ENCODE measurements at regions not wholly inside any gene's neighbourhood (a gene's known extent, or its start where the extent isn't known, plus 50 kb on each side); places are given as distances from the start of the nearest gene placed in this dataset.

DNA sequence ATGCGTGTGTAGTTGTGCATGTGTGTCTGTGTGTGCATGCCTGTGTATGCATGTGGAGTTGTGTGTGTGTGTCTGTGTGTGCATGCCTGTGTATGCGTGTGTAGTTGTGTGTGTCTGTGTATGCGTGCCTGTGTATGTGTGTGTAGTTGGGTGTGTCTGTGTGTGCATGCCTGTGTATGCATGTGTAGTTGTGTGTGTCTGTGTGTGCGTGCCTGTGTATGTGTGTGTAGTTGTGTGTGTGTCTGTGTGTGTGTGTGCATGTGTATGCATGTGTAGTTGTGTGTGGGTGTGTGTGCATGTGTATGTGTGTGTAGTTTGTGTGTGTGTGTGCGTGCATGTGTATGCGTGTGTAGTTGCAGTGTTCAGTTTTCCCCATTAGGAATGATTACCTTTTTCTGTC is 162.0 kb downstream of the URB2 start:
- ChIA-PET POLR2A (no interaction called here), CTCF (no interaction called here)
- Histone ChIP-seq H3K36me3 (replicated peaks in 1 of 2; ENCODE audit: control insufficient read depth in 1 of 2, insufficient read depth in 2 of 2, low read length in 1 of 2) (no peaks in the 10 kb centered on the region), H3F3A (replicated peaks; ENCODE audit: insufficient read depth) (no peaks in the 10 kb centered on the region), H3K9ac (no peak overlapping the region), H3K9me2 (no peaks in the 10 kb centered on the region), H3K27ac (ENCODE audit: low read depth in 2 of 2, low read length in 1 of 2) (no peak overlapping the region), H4K20me1 (ENCODE audit: insufficient read depth) (no peaks in the 10 kb centered on the region), H3K79me2 (ENCODE audit: insufficient read depth) (no peaks in the 10 kb centered on the region), H3K4me3 (ENCODE audit: low read depth in 2 of 2, low read length in 1 of 2) (no peak overlapping the region), H3K4me2 (no peak overlapping the region), H2AFZ (ENCODE audit: low read depth) (no peak overlapping the region), H3K4me1 (ENCODE audit: control insufficient read depth in 1 of 2, insufficient read depth in 2 of 2, low read depth in 1 of 2, low read length in 1 of 2) (no peaks in the 10 kb centered on the region), H3K27me3 (ENCODE audit: insufficient read depth) (no peaks in the 10 kb centered on the region), H3K9me3 (no peaks in the 10 kb centered on the region)
- 72% methylated on average over 6 of the region's 6 CpGs for WGBS (ENCODE audit: low lambda C conversion rate)
- TF ChIP-seq FOXM1 (IDR thresholded peaks at IDR 0.05; ENCODE audit: low read depth) (no peak), SMC3 (IDR thresholded peaks at IDR 0.05; ENCODE audit: low read depth, low read length) (no peak), YY1 (IDR thresholded peaks at IDR 0.05; ENCODE audit: low read depth) (no peak), NFIC (IDR thresholded peaks at IDR 0.05; ENCODE audit: borderline replicate concordance) (no peak), GATA2 (CRISPR knock-in tag; IDR thresholded peaks at IDR 0.05) (no peak), GABPA (IDR thresholded peaks at IDR 0.05; ENCODE audit: low read depth) (no peak), FOSL2 (IDR thresholded peaks at IDR 0.05; ENCODE audit: borderline replicate concordance, low read depth) (no peak), NRF1 (IDR thresholded peaks at IDR 0.05; ENCODE audit: low read depth, low read length) (no peak), TAF1 (IDR thresholded peaks at IDR 0.05; ENCODE audit: borderline replicate concordance, low read depth, low read length) (no peak)
- TF ChIP-seq, protein P1, sequence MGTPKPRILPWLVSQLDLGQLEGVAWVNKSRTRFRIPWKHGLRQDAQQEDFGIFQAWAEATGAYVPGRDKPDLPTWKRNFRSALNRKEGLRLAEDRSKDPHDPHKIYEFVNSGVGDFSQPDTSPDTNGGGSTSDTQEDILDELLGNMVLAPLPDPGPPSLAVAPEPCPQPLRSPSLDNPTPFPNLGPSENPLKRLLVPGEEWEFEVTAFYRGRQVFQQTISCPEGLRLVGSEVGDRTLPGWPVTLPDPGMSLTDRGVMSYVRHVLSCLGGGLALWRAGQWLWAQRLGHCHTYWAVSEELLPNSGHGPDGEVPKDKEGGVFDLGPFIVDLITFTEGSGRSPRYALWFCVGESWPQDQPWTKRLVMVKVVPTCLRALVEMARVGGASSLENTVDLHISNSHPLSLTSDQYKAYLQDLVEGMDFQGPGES (IDR thresholded peaks at IDR 0.05; ENCODE audit: low read depth, low read length): no peak
- TF ChIP-seq, protein P2, sequence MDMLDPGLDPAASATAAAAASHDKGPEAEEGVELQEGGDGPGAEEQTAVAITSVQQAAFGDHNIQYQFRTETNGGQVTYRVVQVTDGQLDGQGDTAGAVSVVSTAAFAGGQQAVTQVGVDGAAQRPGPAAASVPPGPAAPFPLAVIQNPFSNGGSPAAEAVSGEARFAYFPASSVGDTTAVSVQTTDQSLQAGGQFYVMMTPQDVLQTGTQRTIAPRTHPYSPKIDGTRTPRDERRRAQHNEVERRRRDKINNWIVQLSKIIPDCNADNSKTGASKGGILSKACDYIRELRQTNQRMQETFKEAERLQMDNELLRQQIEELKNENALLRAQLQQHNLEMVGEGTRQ (IDR thresholded peaks at IDR 0.05; ENCODE audit: borderline replicate concordance, low read depth, low read length): no peak
- TF ChIP-seq, protein P3, sequence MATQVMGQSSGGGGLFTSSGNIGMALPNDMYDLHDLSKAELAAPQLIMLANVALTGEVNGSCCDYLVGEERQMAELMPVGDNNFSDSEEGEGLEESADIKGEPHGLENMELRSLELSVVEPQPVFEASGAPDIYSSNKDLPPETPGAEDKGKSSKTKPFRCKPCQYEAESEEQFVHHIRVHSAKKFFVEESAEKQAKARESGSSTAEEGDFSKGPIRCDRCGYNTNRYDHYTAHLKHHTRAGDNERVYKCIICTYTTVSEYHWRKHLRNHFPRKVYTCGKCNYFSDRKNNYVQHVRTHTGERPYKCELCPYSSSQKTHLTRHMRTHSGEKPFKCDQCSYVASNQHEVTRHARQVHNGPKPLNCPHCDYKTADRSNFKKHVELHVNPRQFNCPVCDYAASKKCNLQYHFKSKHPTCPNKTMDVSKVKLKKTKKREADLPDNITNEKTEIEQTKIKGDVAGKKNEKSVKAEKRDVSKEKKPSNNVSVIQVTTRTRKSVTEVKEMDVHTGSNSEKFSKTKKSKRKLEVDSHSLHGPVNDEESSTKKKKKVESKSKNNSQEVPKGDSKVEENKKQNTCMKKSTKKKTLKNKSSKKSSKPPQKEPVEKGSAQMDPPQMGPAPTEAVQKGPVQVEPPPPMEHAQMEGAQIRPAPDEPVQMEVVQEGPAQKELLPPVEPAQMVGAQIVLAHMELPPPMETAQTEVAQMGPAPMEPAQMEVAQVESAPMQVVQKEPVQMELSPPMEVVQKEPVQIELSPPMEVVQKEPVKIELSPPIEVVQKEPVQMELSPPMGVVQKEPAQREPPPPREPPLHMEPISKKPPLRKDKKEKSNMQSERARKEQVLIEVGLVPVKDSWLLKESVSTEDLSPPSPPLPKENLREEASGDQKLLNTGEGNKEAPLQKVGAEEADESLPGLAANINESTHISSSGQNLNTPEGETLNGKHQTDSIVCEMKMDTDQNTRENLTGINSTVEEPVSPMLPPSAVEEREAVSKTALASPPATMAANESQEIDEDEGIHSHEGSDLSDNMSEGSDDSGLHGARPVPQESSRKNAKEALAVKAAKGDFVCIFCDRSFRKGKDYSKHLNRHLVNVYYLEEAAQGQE (IDR thresholded peaks at IDR 0.05; ENCODE audit: low read depth, low read length): no peak
- TF ChIP-seq, protein P4, sequence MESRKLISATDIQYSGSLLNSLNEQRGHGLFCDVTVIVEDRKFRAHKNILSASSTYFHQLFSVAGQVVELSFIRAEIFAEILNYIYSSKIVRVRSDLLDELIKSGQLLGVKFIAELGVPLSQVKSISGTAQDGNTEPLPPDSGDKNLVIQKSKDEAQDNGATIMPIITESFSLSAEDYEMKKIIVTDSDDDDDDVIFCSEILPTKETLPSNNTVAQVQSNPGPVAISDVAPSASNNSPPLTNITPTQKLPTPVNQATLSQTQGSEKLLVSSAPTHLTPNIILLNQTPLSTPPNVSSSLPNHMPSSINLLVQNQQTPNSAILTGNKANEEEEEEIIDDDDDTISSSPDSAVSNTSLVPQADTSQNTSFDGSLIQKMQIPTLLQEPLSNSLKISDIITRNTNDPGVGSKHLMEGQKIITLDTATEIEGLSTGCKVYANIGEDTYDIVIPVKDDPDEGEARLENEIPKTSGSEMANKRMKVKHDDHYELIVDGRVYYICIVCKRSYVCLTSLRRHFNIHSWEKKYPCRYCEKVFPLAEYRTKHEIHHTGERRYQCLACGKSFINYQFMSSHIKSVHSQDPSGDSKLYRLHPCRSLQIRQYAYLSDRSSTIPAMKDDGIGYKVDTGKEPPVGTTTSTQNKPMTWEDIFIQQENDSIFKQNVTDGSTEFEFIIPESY (IDR thresholded peaks at IDR 0.05; ENCODE audit: borderline replicate concordance, low read depth): no peak
- no peak for DNase-seq

All from SK-N-SH (cell line).